Umbilical cord (tissue), 1 donor: ENCODE measurements at regions not wholly inside any gene's neighbourhood (a gene's known extent, or its start where the extent isn't known, plus 50 kb on each side); places are given as distances from the start of the nearest gene placed in this dataset.

Experiments used
- DNase-seq: peaks from one replicate; pipeline ENCODE4 v3.0.0-alpha.2; 2015; ENCODE audit warnings: low spot score

GRCh38 chr6:23111984-23112383, 542.6 kb downstream of the HDGFL1 start:
- peak; percentile 1 for DNase-seq

- DNase-seq: no peak
Observed at GRCh38 chr6:23114812-23115504, 545.6 kb downstream of the HDGFL1 start.

- DNase-seq: peak; percentile 11
Observed at GRCh38 chr6:23137611-23138010, 568.2 kb downstream of the HDGFL1 start.

DNA sequence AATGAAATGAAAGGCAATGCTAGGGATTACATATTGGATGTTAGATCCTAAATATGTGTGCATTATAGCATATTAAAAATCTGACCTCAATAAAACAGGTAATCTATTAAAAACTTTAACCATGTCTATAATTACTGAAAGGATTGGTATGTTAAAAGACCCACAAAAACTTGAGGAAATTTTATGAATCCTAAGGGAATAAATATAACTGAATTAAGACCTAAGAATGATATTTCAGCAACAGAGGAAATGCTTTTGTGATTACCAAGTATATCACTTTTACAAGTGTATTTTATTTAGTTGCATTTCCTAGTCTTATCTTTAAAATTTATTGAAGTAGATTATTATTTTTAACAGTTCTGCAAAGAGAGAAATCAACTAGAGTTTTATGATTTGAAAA, 571.5 kb downstream of the HDGFL1 start:
- DNase-seq: no peak

DNA sequence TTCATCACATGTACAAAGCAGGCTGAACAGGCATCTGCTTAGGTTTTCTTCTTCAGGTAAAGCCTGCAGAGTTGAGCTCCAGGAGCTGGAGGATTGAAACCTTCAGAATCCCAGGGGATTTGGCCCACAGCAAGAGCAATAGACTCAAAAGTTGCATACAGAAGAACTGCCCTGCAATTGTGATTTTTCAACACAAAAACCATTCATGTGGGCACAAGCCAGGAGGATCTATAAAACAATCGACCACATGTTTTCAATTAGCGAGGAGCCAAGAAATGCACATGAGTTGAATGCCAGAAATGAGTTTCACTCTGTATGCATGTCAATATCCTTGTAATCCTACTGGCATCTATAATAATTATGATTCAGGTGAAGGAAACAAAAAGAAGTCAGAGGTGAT, 576.4 kb downstream of the HDGFL1 start:
- DNase-seq: no peak

GRCh38 chr6:23154159-23154558, 584.8 kb downstream of the HDGFL1 start:
- no peak for DNase-seq

- DNase-seq: no peak
Observed at GRCh38 chr6:23170049-23170448, 600.7 kb downstream of the HDGFL1 start.

DNA sequence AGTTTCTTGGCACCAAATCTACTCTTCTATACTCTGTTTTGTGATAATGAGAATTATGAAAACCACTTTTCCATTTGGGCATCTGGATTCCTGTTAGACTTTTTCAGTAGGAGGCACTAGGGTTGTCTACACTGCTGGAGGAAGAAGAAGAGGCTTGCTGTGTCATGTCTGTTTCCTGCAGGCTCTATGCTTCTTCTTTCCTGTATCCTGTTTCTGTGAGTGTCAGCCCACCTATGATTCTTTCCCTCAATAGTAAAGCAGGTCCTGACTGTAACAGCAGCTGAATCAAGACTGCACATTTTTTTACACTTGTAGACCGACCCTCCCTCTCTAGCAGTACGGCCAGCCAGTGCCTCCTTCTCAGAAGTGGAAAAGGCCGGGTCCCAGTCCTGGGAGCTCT, 603.9 kb downstream of the HDGFL1 start:
- DNase-seq: peak; percentile 7

DNA sequence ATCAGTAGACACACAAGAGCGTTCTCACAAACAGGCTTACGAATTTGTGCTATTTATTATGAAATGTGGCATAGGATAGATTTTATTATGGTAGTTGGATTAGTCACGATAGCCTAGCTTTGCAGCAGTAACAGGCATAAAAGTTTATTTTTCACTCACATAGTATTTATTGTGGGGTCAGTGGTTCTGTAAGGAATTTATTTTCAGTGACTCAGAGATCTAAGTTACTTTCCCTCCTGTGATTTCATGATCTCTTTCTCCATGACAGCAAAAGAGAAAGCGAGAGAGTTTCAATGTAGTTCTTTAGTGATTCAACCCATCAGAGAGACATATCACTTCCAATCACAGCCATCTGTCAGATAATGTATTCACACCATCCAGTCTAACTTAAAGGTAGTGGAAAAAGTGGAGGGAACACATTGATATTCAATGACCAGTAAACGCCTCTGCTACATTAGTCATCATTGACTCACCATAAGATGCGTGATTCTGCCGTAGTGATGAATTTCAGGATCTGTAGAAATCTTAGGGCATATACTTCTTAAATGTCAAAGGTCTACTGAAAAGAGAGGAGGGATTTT, 605.5 kb downstream of the HDGFL1 start:
- DNase-seq: no peak

DNA sequence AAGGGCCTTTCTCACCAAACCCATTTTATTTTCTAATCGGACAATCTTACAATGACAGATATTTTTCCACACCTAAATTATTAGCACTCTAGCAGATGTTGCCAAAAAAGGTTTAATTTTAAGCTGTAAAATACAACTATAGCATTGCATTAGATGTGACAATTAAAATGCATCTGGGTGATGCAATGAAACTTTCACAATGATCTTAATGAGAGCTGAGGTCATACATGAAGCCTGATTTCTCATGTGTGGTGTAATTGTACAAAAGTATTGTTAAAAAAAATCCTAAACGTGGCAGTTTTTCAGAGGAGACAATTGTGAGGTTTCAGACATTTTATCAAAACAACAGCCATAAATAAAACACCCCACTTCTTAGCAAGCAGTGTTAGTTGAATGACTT, 606.0 kb downstream of the HDGFL1 start:
- no peak for DNase-seq

GRCh38 chr6:23176471-23176870, 607.1 kb downstream of the HDGFL1 start:
- DNase-seq: no peak

DNA sequence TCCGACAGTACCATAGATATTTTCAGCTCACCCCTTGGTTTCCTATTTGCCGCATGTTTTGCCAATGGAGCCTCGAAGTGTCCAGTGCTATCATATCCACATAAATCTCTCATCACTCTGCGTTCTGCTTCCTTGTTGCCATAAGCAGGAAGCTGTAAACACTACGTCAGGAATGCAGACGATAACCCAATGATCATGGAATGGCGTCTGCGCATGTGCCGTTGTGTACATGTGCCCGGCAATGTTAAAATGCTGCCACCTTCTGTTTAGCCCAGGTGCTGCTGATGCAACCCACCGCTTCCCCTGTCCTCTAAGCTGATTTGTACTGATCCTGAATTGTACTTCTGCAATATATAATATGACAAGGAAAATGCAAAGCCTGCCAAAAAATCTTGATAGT, 607.5 kb downstream of the HDGFL1 start:
- DNase-seq: peak; percentile 47

GRCh38 chr6:23177806-23178205, 608.4 kb downstream of the HDGFL1 start:
- DNase-seq: no peak

DNA sequence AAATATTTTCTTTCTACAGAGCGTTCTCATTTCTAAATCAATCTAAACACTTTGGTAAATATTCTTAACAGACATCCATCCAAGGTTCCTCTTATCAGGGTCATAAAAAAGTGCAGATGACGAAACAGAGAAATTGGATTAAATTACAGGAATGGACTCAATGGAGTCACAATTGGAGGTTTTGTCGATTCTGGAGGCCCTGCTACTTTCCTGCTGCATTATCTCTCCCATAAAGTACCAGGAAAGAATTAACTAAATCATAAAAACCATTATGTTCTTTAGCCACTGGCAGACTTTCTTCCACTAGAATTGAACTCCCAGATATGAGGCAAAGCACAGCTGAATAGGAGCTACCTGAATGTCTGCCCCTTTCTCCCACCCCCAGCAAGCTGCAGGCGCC, 610.6 kb downstream of the HDGFL1 start:
- no peak for DNase-seq

DNA sequence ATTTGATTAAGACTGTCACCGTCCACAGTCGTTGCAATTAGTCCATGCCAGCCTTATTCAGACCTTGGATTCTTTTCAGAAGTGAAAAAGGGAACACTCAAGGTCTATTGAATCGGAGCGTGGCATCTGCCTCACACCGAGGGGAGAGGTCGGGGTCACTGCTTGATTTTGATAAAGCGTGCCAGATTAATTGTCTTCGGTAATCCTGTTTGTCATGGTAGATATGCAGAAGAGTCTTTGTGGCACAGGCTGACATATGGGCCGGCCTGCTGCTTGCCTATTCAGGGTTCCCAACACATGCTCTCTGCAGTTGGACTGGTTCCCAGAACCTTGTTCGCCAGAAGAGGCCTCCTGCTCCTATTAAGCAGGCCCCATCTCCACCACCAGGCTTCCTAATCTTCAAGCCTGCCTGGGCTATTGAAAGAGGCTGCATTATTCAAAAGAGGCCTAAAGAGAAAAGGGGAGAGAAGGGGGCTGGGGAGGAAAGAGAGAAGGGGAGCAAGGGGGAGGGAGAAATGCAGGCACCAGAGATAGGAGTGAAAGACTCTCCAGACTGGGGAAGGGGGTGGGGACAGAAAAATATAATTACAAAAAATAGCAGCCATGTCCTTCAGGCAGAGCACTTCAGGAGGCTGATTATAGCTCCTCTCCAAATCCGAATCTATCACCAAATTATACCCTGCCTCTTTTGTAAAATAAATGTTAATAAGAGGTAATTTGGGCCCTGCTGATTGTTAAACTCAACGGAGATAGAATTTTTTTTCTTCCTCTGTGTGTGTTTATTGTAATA, 611.3 kb downstream of the HDGFL1 start:
- peak; percentile 80 for DNase-seq

- DNase-seq: no peak
Observed at GRCh38 chr6:23181356-23182110, 612.2 kb downstream of the HDGFL1 start.

DNA sequence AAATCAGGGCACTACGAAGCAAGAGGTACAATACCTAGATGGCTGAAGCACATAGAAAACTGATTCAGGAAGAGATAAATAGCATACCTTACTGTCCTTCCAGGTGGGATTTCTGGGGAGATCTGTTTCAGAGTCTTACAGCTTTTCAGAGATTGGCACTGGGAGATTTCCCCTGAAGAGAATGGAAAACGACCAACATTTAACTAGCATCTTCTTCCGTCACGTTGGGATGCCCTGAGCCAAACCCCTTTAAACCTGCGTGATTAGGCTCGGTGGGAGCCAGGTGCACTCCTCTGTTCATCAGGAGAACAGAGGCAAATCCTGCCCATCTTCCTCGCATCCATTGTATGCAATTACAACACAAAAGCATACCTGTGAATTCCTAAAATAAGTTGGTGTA, 614.5 kb downstream of the HDGFL1 start:
- DNase-seq: no peak

GRCh38 chr6:23184351-23184750, 615.0 kb downstream of the HDGFL1 start:
- DNase-seq: no peak

- no peak for DNase-seq
Observed at GRCh38 chr6:23195487-23195886, 626.1 kb downstream of the HDGFL1 start.

DNA sequence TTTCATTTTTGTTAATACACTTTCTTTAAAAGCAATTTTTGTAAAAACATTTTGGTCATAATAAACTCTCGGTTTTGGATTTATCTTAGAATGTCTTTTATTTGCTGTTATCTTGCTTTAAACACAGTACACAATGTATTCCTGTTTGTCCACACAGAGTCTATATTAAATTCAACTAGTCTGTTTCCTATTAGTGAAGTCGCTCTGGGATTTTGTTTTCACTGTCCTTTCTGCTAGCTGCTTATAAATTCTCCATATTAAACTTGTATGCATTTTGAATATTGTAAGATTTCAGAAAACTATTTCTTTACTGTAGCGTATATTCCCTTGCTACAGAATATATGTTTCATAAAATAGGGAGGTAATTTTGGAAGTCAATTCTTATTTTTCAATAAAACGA, 630.2 kb downstream of the HDGFL1 start:
- DNase-seq: no peak

- peak; percentile 35 for DNase-seq
Observed at GRCh38 chr6:23200946-23201345, 631.6 kb downstream of the HDGFL1 start.

DNA sequence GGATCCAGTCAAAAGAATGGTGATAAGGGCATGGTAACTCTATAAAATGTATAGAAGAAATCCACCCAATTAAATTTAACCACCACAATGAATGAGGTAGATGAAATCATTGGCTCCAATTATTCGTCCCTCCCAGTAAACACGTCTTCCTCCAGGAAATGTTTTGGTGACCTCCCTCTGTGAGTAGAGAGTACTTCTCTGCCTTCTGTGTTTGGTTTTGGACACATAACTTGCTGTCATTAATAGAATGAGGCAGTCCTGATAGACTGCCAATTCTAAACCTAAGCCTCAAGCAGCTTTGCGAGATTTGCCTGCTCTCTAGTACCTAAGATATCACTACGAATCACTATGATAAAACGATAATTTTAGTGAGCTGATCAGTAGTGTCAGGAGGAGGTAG, 632.8 kb downstream of the HDGFL1 start:
- peak; percentile 8 for DNase-seq
